Medulla oblongata (tissue), 1 donor: ENCODE measurements at regions not wholly inside any gene's neighbourhood (a gene's known extent, or its start where the extent isn't known, plus 50 kb on each side); places are given as distances from the start of the nearest gene placed in this dataset.

Experiments used
- DNase-seq: peaks from one replicate; pipeline ENCODE4 v3.0.0-alpha.2; 2015; ENCODE audit errors: extremely low spot score

DNA sequence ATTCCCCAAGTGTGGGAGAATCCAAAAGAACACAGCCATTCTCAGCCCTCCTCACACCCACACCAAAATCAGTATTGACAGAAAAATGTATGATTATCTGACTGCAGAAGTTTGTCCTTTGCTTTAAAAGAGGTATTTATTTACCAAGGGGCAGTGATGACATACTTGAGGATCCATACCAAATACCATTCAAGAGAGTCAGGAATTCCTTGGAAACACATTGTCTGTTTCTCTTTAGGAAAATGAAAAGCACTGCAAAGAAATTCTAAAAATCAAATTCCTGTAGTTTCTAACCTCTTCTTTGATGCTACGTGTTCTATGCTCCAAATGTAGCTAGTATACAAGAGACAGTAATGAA, 509.6 kb upstream of the CXADR start:
- DNase-seq, result peak; percentile 12

DNA sequence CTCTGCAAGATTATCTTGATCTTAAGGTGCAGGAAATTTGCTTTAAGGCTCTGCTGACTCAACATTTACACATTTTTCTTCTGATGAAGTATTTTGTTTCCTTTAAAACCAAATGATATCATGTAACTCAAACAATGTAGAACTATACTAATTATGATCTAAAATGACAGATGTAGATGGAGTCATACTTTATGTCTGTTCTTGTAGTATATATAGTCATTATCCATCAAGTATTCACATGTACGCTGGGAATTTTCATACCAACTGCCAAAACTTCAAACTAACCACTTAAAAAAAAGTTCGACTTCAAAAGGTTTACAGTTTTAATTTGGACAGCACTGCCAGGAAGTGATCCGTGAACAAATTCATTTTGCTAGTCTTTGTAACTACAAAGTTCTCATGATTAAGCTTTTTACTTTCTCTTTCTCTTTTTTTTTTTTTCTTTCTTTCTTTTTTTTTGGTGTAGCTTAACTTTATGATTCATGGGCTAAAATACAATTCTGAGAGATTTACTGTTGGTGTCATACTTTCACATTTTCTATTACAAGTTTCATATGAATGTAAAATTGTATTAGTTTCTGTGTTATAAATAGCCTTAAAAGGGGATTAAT, 509.0 kb upstream of the CXADR start:
- peak; percentile 5 for DNase-seq

DNA sequence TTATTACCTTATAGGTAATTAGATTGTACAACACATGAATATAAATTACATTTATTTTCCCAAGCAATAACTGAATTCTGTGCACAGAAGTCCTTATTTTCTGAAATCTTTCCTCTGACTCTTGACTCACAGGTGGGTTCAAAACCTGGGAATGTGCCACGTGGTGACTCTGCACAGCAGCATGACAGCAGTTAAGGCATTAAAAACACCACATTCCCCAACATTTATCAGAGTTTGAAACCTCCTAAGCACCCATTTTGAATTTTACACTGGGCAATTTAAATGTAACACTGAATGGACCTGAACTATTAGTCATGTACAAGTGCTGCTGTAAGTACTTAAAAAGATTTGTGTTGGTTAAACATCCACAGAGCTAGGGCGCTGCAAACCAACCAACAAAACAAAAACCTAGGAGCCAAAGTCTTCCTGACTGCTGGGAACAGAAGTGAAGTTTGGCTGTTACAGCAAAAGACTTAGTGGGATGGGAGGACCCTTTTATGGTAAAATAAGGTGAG, 480.6 kb upstream of the CXADR start:
- no peak for DNase-seq

DNA sequence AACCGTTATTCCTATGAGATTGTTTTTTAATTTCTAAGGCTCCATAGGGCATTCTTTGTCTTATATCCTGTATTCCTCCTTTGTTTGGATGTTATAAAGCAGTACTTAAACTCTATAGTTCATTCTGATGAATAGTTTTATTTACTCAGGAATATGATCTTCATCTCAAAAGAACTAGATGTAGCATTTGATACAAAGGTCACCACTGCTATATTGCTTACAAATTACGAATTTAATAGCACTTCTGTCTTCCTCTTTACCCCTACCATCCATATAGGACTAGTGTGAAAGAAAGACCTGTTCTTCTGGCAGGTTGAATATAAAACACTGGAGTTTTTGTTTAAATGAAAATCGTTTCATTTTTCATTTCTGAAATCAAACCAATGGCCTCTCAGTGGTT, 468.1 kb upstream of the CXADR start:
- DNase-seq, result no peak

DNA sequence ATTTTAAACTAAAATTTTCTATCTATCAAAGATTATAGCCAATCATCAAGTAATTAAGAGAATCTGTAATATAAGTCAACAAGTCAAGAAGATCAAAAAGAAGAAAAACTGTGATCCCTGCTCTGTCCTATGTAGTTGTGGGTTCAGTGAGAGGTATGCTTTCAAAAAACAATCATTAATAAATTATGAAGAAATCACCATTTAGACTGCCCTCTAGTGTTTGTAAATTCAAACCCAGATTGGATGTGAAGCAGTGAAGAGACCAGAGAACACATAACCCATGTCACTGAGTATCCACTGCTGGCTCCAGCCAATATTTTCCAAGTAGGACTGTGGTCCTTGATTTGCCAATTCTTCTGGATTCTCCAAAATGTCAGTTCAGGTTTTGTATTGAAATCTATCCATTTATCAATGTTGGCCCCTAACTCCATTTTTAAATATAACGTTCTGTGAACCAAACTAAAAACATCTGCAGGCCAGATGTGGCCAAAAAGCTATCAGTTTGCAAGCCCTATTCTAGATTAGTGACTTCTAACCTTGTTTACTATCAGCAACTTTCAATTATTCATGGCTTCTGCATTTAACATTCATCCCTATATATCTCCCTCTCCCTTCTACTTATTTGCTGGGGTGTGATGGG, 467.5 kb upstream of the CXADR start:
- peak; percentile 52 for DNase-seq

DNA sequence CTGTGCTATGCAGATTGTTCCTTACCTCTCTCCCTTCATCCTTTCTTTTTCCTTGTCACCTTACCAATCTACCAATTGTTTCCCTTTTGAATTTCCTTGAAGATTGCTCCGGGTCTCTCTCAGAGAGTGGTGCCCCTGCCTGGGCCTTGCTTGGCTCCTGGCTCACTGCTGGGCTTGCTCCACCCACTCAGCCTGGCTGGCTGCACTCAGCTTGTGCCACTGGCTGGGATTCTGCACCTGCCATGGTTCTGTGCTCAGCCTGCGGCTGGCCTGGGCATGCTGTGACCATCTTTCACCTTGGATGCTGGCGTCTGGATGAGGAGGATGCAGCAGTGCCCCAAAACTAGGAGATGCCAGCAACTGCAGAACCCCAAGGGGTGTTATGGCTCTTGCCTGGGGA, 463.9 kb upstream of the CXADR start:
- DNase-seq, result no peak

DNA sequence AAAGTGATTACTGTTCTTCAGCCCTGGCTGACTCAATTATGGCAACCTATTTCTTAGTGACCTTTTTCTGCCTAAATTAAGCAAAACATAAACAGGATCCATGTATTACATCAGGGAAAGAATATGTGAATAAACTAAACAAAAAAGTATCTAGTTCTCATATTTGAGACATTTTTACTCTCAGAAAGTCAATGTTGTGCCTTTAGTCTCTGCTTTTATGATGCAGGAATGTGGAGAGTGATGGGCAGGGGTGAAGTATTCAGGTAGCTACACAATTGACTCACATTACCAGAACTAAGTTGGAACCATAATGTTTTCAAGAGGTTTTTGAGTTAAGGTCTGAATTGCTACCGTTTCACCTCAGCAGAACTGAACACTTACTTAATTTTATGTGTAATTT, 462.7 kb upstream of the CXADR start:
- DNase-seq, result no peak

DNA sequence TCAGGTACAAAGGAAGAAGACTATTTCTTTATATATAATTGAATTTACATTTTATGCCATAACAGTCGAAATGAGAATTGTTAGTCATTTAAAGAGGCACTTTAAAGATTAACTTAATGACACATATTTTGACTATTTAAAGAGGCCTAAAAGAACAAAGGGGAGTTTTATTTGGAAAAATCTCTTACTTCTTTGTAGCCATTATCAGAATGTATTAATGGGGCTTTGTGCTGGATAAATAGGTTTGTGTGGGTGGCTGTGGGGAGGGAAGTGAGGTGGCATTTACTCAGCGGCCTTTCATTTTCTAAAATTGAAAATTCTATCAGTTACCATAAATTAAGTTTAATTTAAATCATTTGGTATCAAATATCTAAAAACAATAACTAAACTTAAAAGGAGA, 462.2 kb upstream of the CXADR start:
- DNase-seq, result no peak

DNA sequence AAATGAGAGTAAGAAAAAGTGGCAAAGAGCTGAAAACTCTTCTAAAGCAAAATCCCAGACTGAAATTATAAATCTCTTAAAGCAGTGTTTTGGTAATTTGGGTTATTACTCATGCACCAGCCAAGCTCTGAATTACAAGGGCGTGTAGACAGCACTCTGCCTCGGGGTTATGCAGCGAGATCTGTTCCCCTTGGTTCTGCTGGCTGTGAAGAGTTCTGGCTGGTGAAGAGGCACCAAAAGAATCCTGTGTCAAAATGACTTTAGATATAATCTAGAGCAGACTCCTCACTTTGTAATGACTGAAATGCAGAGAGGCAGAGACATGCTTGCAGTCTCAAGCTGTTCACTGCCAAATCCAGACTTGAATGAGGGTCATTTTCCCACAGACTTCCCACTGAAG, 461.8 kb upstream of the CXADR start:
- DNase-seq, result peak; percentile 21

DNA sequence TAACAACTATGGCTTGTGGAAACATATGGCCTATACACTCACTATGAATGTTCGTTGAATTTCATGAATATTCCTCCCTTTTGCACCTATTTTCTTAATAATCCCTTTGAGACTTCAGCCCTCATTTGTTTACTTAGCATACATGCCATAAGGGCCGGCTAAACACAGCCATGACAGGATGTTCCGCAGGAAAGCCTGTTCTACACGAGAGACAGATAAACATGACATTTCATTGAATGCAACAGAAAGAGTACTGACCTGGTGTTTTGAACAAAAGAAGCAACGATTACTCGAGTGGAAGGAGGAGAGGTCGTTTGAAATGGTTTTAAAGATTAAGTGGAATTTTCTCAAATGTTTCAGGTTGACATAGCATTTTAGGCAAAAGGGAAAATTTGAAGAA, 459.5 kb upstream of the CXADR start:
- DNase-seq, result no peak

DNA sequence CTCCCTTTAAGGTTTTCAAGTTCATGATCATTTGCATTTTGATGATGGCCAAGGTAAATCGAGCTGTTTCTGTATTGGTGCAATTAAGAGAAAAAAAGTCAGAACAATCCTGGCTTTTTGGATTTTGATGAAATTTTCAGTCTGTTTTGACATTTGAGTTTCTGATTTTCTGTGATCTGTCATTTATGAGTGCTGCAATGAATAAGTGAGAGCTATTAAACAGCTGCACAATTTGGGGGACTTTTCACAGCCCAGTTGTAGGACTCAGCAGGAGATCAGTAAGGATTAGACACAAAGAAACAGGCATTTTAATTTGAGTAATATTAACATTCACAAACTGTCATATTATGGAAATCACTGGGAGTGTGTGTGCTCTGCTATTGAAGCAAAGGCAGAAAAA, 452.9 kb upstream of the CXADR start:
- DNase-seq, result no peak

DNA sequence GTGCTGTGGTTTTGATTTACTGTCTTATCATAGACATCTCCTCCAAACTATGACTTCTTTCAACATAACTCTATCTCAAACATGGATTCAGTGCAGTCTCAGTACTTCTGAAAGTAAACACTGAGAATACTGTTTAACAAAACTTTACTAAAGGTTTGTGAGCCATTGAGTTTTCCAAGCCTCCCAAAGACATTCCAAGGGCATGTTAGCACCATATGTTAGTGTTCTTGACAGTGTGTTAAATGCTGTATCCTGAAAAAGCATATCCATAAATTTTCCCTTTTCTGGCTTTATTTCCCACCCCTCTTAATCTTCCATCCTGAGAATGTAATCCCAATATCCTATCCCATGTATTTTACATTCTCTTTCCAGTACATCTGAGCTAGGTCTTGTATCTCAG, 446.8 kb upstream of the CXADR start:
- no peak for DNase-seq

DNA sequence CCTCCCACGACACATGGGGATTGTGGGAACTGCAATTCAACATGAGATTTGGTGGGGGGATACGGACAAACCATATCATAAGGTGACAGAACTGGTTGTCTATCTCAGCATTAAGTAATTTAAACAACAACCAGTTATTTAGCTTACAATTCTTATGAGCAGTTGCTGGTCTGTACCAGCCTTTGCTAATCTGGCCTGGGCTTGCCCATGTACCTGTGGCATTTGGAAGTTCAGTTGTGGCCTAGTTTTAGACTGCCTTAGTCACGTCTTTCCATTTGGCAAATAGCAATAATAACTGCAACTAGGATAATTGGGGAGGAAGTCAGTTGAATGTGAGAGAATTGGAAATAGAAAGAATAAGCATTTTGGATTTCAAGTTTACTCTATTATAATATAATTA, 441.8 kb upstream of the CXADR start:
- DNase-seq, result no peak

DNA sequence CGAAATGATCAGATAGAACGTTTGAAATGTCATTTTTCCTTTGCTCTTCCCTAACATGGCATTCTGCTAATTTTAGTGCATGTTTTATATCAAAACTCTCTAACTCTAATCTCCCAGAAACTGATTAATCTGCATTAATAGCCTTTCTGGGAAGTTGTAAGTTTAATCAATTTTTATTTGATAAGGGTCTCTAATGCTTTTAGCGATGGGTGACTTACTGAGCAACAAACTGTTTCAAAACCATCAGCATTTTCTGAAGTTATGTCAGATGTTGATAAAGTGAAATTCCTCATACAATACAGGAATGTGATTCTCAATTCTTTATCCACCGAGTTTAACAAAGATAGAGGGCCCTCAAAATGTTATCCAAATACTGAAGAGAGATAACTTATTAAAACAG, 431.6 kb upstream of the CXADR start:
- no peak for DNase-seq

DNA sequence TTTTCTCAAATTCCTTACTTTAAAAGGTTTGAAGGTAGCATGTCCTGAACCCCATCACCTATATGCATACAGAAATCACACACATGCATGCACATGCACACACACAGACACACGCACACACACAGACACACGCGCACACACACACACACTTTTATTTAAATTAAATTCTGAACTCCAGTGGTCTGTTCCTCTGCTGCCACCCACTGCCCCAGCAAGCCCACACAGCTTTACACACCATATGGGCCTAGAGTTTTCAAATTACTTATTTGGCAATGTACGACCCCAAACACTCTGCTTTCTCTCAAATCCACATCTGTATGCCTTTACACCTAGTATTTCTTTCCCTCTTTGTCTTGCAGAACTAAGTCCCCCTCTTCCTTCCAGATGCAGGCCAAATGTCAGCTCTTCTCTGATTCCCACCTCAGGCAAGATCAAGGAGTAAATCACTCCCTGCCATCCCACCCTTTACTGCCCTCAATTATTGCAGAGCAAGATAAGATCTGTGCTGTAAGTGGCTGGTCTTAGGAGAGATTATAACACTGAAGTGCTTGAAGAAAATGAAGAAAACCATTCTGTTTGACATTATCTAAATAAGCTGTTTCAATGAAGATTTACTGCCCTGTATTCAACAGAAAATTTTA, 429.9 kb upstream of the CXADR start:
- no peak for DNase-seq

DNA sequence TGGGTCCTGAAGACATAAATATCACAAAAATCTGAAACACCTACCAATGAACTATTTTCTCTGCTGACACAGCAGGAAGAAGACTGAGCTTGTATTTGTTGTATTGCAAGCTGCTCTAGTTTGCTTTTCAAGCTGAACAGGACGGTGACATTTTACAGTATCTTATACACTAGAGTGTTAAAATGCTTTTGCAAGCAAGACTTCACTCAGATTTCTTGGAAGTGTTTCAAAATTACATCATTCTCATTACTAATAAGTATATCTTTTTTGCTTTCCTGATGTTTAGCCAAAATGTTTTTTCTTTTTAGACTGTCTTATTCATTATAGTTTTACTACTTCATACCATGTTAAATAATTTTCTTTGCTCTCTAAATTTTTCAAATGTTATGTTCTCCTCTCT, 427.1 kb upstream of the CXADR start:
- no peak for DNase-seq

DNA sequence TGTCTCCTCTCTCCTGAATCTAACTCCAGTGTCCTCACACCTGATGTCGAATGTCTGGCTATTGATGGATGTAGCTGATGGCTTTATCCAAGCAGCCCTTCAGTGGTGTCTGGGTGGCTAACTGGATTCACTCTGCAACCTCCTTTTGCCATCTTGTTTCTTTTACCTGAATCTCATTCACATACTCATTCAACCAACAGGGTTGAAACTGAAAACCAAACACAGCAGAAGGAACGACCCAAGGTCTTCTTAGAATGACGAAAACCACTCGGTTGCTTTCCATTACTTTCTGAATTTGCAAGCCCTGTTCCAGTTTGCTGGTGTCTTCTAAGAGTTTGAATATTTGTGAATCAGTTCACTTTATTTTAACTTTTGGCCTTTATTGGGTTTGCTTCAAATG, 424.3 kb upstream of the CXADR start:
- no peak for DNase-seq

DNA sequence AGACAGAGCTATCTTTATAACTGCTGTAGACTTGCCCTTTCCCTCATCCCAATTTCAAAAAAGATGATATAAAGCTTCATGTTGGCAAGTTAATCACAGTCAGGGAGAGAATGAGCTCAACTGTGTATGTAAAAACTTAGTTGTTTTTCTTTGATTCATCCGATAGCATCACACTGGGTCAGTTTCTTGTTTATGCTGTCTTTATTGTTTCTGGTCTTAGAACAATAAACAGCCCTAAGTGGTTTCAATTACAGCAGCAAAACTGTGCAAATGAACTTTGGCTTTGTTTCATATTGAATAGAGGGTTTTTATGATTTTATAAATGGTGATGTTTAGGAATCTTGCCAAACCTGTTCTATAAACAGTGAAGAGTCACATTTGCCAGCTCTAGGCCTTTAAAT, 423.8 kb upstream of the CXADR start:
- DNase-seq, result no peak

DNA sequence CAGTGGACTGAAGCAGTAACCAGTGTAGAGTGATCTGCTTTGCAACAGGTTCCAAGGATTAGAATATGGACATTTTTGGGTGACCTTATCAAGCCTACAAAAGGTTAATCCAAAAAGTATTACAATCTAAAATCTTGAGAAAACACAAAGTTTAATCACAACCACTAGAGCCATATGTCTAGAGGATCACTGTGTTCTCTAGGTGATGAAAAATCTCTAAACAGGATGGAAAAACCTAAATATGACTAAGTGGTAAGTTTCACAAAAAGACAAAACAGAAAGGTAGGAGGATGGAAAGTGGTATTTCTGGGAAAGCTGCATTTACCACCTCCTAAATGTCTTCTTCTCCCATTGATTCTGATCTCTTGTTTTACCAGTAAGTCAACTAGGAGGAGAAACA, 411.1 kb upstream of the CXADR start:
- DNase-seq, result no peak

DNA sequence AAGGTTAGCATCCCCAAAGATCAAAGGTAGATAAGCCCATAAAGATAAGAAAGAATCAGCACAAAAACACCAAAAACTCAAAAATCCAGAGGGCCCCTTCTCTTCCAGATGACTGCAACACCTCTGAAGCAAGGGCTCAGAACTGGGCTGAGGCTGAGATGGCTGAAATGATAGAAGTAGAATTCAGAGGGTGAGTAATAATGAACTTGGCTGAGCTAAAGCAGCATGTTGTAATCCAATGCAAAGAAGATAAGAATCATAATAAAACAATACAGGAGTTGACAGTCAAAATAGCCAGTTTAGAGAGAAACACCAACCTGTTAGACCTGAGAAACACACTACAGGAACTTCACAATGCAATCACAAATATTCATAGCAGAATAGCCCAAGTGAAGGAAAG, 406.9 kb upstream of the CXADR start:
- DNase-seq, result no peak

DNA sequence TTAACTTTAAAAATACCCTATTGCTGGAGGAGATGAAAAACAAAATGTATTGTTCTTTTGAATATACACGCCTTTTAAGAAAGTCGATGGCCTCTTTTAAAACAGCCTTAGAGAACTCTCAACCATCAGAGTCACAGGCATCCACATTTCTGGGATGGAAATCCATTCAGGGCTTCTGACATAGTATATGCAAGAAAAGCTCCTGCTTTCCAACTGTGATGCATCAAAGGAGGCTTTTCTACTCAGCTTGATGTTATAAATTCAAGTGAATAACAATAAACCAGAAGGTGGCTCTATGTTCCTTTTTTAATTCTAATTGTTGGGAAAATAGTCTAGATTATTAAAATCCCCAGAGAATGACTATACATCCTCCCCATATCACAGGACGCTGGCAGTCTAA, 398.8 kb upstream of the CXADR start:
- DNase-seq, result no peak

DNA sequence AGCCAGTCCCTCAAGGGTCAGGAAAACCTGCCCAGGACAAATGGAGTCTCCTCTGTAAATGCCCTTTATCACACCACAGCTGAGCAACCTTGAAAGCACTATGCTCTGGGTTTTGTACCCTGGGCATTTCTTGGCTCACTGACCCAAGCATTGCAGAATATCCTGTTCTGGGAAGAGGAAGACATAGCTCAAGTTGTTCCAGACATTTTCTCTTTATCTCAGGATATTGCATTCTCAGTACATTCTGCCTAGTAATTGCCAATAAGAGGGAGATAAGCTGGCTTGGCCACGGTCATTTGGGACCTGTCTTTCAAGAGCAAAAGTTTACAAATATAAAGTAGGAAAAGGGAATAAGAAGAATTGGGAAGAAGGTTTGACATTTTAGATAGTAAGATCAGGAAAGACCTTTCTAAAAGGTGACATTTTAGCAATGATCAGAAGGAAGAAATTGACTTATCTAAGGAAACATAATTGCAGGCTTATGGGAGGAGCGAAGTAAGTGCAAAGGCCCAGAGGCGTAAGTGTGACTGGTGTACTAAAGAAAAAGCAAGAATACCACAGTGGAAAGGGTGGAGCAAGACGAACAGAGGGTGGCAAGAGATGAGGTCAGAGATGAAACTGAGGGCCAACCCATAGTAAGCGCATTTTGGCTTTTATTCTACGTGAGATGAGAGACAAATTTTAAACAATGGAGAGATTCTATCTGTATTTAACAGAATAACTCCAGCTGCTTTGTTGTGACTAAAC, 394.0 kb upstream of the CXADR start:
- no peak for DNase-seq
